Activated CD4-positive, alpha-beta T cell treated with anti-CD3 and anti-CD28 coated beads, Interleukin-2, amount 50 U/mL, for 48 hours (primary cell): ENCODE measurements at regions not wholly inside any gene's neighbourhood (a gene's known extent, or its start where the extent isn't known, plus 50 kb on each side); places are given as distances from the start of the nearest gene placed in this dataset.

Experiments used
- DNase-seq, 2 experiments: peaks; one replicate each; pipeline ENCODE4 v3.0.0-alpha.2; 2020

GRCh38 chr2:21910832-21911507 lies 787.2 kb downstream of the TDRD15 start:
- DNase-seq: no peak

GRCh38 chr2:21912405-21912804 lies 788.6 kb downstream of the TDRD15 start:
- no peak for DNase-seq

GRCh38 chr2:21915201-21915600 lies 791.4 kb downstream of the TDRD15 start:
- no peak for DNase-seq

GRCh38 chr2:21916934-21917522 lies 793.3 kb downstream of the TDRD15 start:
- no peak for DNase-seq

GRCh38 chr2:21920721-21921120 lies 797.0 kb downstream of the TDRD15 start:
- no peak for DNase-seq

- DNase-seq: no peak
These were observed 801.0 kb downstream of the TDRD15 start for GRCh38 chr2:21924640-21925285.

GRCh38 chr2:21928292-21928691 lies 804.5 kb downstream of the TDRD15 start:
- DNase-seq: no peak

- no peak for DNase-seq
These were observed 806.5 kb downstream of the TDRD15 start for GRCh38 chr2:21930226-21930625.

GRCh38 chr2:21939967-21940366 lies 816.2 kb downstream of the TDRD15 start:
- no peak for DNase-seq

- no peak for DNase-seq
These were observed 820.8 kb downstream of the TDRD15 start for GRCh38 chr2:21944536-21944935.

- no peak for DNase-seq
These were observed 821.9 kb downstream of the TDRD15 start for GRCh38 chr2:21945658-21946057.

GRCh38 chr2:21947046-21947445 lies 823.3 kb downstream of the TDRD15 start:
- DNase-seq: no peak

GRCh38 chr2:21966139-21966538 lies 842.4 kb downstream of the TDRD15 start:
- no peak for DNase-seq

GRCh38 chr2:21970971-21971370 lies 847.2 kb downstream of the TDRD15 start:
- no peak for DNase-seq

GRCh38 chr2:21972586-21972985 lies 848.8 kb downstream of the TDRD15 start:
- no peak for DNase-seq

- no peak for DNase-seq
These were observed 857.4 kb downstream of the TDRD15 start for GRCh38 chr2:21981127-21981526.

- no peak for DNase-seq
These were observed 869.2 kb downstream of the TDRD15 start for GRCh38 chr2:21993002-21993401.

- no peak for DNase-seq
These were observed 872.6 kb downstream of the TDRD15 start for GRCh38 chr2:21996339-21996738.

GRCh38 chr2:21999522-21999921 lies 875.8 kb downstream of the TDRD15 start:
- no peak for DNase-seq

GRCh38 chr2:22002066-22002465 lies 878.3 kb downstream of the TDRD15 start:
- no peak for DNase-seq

GRCh38 chr2:22003270-22003669 lies 879.5 kb downstream of the TDRD15 start:
- DNase-seq: no peak

GRCh38 chr2:22011048-22011447 lies 887.3 kb downstream of the TDRD15 start:
- DNase-seq: no peak

GRCh38 chr2:22020091-22020742 lies 896.4 kb downstream of the TDRD15 start:
- no peak for DNase-seq
